IMR-90 (cell line): ENCODE measurements at regions not wholly inside any gene's neighbourhood (a gene's known extent, or its start where the extent isn't known, plus 50 kb on each side); places are given as distances from the start of the nearest gene placed in this dataset.

ENCODE experiments used
- ATAC-seq: fragments of 200-7000 bp; cut with Tn5 transposase; 2 replicates; pipeline ENCODE4 v1.9.1; 2020; ENCODE audit warnings: low read depth, mild to moderate bottlenecking, moderate library complexity
- BruUV-seq: library from RNA; stranded (reverse); fragments of 400-500 nt; replicated peaks from 2 replicates; lab custom pipeline; 2021; lab: Mats Ljungman, UMichigan
- CTCF ChIA-PET: fragments of 300-600 bp; formaldehyde crosslinking; extraction: SDS; loops from one replicate; lab custom pipeline; 2021; ENCODE audit warnings: antibody characterized with exemption; lab: Yijun Ruan, JAX
- POLR2A ChIA-PET: fragments of 300-600 bp; sonication (Branson Sonifier 250); formaldehyde crosslinking; loops from one replicate; lab custom pipeline; 2022; ENCODE audit warnings: antibody characterized with exemption; ENCODE audit not compliant: unreplicated experiment; lab: Charles Lee
- DNase-seq: peaks from one replicate; pipeline ENCODE4 v3.0.0; 2013
- H2AFZ ChIP-seq: replicated peaks from 2 replicates; pipeline ENCODE3; 2013; ENCODE audit warnings: low read length, mild to moderate bottlenecking; ENCODE audit not compliant: poor library complexity
- H2AK5ac ChIP-seq: 2 replicates; pipeline ENCODE4 v1.6.1; 2013; ENCODE audit warnings: low read depth, low read length, inconsistent platforms
- H2AK9ac ChIP-seq: replicated peaks from 2 replicates; pipeline ENCODE3; 2013; ENCODE audit warnings: mild to moderate bottlenecking, low read depth, low read length, moderate library complexity; ENCODE audit not compliant: poor library complexity
- H2BK120ac ChIP-seq: 2 replicates; pipeline ENCODE4 v1.6.1; 2013; ENCODE audit warnings: low read depth, low read length, inconsistent platforms
- H2BK15ac ChIP-seq: 3 replicates; pipeline ENCODE4 v1.6.1; 2013; ENCODE audit warnings: low read depth, low read length, inconsistent platforms
- H2BK20ac ChIP-seq: 2 replicates; pipeline ENCODE4 v1.6.1; 2013; ENCODE audit warnings: low read depth, mild to moderate bottlenecking, inconsistent platforms, low read length, moderate library complexity
- H2BK5ac ChIP-seq: 2 replicates; pipeline ENCODE4 v1.6.1; 2013; ENCODE audit warnings: mild to moderate bottlenecking, low read depth, low read length, inconsistent platforms; ENCODE audit not compliant: poor library complexity, severe bottlenecking
- H3K14ac ChIP-seq: replicated peaks from 2 replicates; pipeline ENCODE4 v1.6.1; 2013; ENCODE audit warnings: low read depth, low read length, inconsistent platforms
- H3K18ac ChIP-seq: 2 replicates; pipeline ENCODE4 v1.6.1; 2013; ENCODE audit warnings: low read depth, low read length, control low read depth
- H3K23ac ChIP-seq: 2 replicates; pipeline ENCODE4 v1.6.1; 2013; ENCODE audit warnings: low read depth, low read length, inconsistent platforms
- H3K27ac ChIP-seq: 2 replicates; pipeline ENCODE4 v1.5.1; 2013; ENCODE audit warnings: mild to moderate bottlenecking, control low read depth, low read length; ENCODE audit not compliant: insufficient read depth
- H3K27me3 ChIP-seq: 2 replicates; pipeline ENCODE4 v1.6.1; 2013; ENCODE audit warnings: low read length; ENCODE audit not compliant: control insufficient read depth, insufficient read depth
- H3K36me3 ChIP-seq: 2 replicates; pipeline ENCODE4 v1.6.1; 2013; ENCODE audit warnings: low read length, mixed read lengths; ENCODE audit not compliant: control insufficient read depth, insufficient read depth
- H3K4ac ChIP-seq: 2 replicates; pipeline ENCODE4 v1.6.1; 2013; ENCODE audit warnings: low read depth, low read length, inconsistent platforms
- H3K4me1 ChIP-seq: 2 replicates; pipeline ENCODE4 v1.6.1; 2013; ENCODE audit warnings: low read length, mixed read lengths; ENCODE audit not compliant: control insufficient read depth, insufficient read depth
- H3K4me2 ChIP-seq: 2 replicates; pipeline ENCODE4 v1.6.1; 2013; ENCODE audit warnings: low read depth, mild to moderate bottlenecking, control low read depth, low read length, moderate library complexity
- H3K4me3 ChIP-seq: 2 replicates; pipeline ENCODE4 v1.5.1; 2013; ENCODE audit warnings: low read depth, mild to moderate bottlenecking, control low read depth, low read length, moderate library complexity; ENCODE audit not compliant: insufficient read depth
- H3K56ac ChIP-seq: 2 replicates; pipeline ENCODE4 v1.6.1; 2013; ENCODE audit warnings: low read length, inconsistent platforms; ENCODE audit not compliant: insufficient read depth; ENCODE audit errors: extremely low read depth
- H3K79me1 ChIP-seq, 2 experiments: 2 replicates each; pipeline ENCODE4 v1.6.1; 2013; ENCODE audit warnings: low read length in 2 of 2, inconsistent platforms in 1 of 2, low read depth in 1 of 2
- H3K9ac ChIP-seq: 2 replicates; pipeline ENCODE4 v1.6.1; 2013; ENCODE audit warnings: low read depth, low read length, control low read depth
- H3K9me1 ChIP-seq: 2 replicates; pipeline ENCODE4 v1.6.1; 2013; ENCODE audit warnings: low read length, inconsistent platforms; ENCODE audit not compliant: insufficient read depth
- H3K9me3 ChIP-seq: 2 replicates; pipeline ENCODE4 v1.6.1; 2013; ENCODE audit warnings: low read length; ENCODE audit not compliant: control insufficient read depth, insufficient read depth
- H4K20me1 ChIP-seq: 2 replicates; pipeline ENCODE4 v1.6.1; 2013; ENCODE audit warnings: low read length, inconsistent platforms; ENCODE audit not compliant: insufficient read depth
- H4K5ac ChIP-seq: 2 replicates; pipeline ENCODE4 v1.6.1; 2013; ENCODE audit warnings: mild to moderate bottlenecking, low read depth, low read length, control low read depth
- H4K8ac ChIP-seq, 2 experiments: 2 replicates each; pipeline ENCODE4 v1.6.1; 2013; ENCODE audit warnings: low read depth in 2 of 2, low read length in 2 of 2, control low read depth in 1 of 2, inconsistent platforms in 1 of 2
- H4K91ac ChIP-seq: 2 replicates; pipeline ENCODE4 v1.6.1; 2013; ENCODE audit warnings: low read depth, low read length, inconsistent platforms; ENCODE audit not compliant: insufficient read depth
- CEBPB ChIP-seq: IDR thresholded peaks from 2 replicates; pipeline ENCODE4 v1.6.1; 2012; ENCODE audit warnings: low read depth, low read length, improper control_type of control experiment
- CHD1 ChIP-seq: IDR thresholded peaks from 2 replicates; pipeline ENCODE4 v1.6.1; 2012; ENCODE audit warnings: low read depth, low read length, improper control_type of control experiment
- CTCF ChIP-seq: conservative IDR thresholded peaks from 2 replicates; pipeline ENCODE4 v1.5.1; 2012; ENCODE audit warnings: mild to moderate bottlenecking, low read depth, low read length, improper control_type of control experiment
- ELK1 ChIP-seq: fragments of 150-350 bp; IDR thresholded peaks from 2 replicates; pipeline ENCODE4 v1.6.1; 2016; ENCODE audit warnings: low read depth, mild to moderate bottlenecking, low read length, moderate library complexity, borderline replicate concordance
- FOS ChIP-seq: fragments of 150-350 bp; IDR thresholded peaks from 2 replicates; pipeline ENCODE4 v1.6.1; 2016; ENCODE audit warnings: low read depth, low read length
- MAFK ChIP-seq: IDR thresholded peaks from 2 replicates; pipeline ENCODE4 v1.6.1; 2012; ENCODE audit warnings: low read depth, low read length, improper control_type of control experiment
- MAZ ChIP-seq: IDR thresholded peaks from 2 replicates; pipeline ENCODE4 v1.6.1; 2012; ENCODE audit warnings: low read depth, mild to moderate bottlenecking, low read length, improper control_type of control experiment, moderate library complexity, borderline replicate concordance
- MXI1 ChIP-seq: IDR thresholded peaks from 2 replicates; pipeline ENCODE4 v1.6.1; 2012; ENCODE audit warnings: low read depth, mild to moderate bottlenecking, low read length, moderate library complexity, borderline replicate concordance
- NFE2L2 ChIP-seq: fragments of 150-350 bp; IDR thresholded peaks from 2 replicates; pipeline ENCODE4 v1.6.1; 2016; ENCODE audit warnings: low read depth, mild to moderate bottlenecking, low read length
- POLR2A ChIP-seq: IDR thresholded peaks from 2 replicates; pipeline ENCODE4 v1.6.1; 2012; ENCODE audit warnings: mild to moderate bottlenecking, low read depth, low read length
- RAD21 ChIP-seq: IDR thresholded peaks from 2 replicates; pipeline ENCODE4 v1.6.1; 2012; ENCODE audit warnings: low read length, improper control_type of control experiment
- RFX5 ChIP-seq: IDR thresholded peaks from 2 replicates; pipeline ENCODE4 v1.8.0; 2012; ENCODE audit warnings: low read depth, mild to moderate bottlenecking, low read length, moderate library complexity
- SMC3 ChIP-seq: fragments of 150-350 bp; IDR thresholded peaks from 2 replicates; pipeline ENCODE4 v1.6.1; 2016; ENCODE audit warnings: low read depth, mild to moderate bottlenecking, antibody characterized with exemption, low read length, moderate library complexity
- WGBS, 2 experiments: methylation state at CpG; one replicate each; pipeline versions ENCODE4 v1.1.5 to v1.1.7; 2013; ENCODE audit warnings: missing lambda C conversion rate in 2 of 2; ENCODE audit not compliant: insufficient read length in 1 of 2; ENCODE audit errors: extremely low coverage in 2 of 2; 5-methylcytosine and 5-hydroxymethylcytosine counted together
- dilution Hi-C: fragments of 300-500 bp; cut with HindIII; formaldehyde crosslinking; loops from one replicate; pipeline ENCODE4 v1.14.3; 2018; ENCODE audit warnings: low sequenced_read_pairs; ENCODE audit not compliant: unreplicated experiment
- in situ Hi-C: fragments of 300-500 bp; cut with MboI; formaldehyde crosslinking; loops from 3 replicates; pipeline ENCODE4 v1.14.3; 2019; ENCODE audit warnings: low sequenced_read_pairs, inconsistent platforms, mixed read lengths
- intact Hi-C: fragments of 100-400 bp; cut with micrococcal nuclease; formaldehyde crosslinking; loops from 2 replicates; pipeline ENCODE4 v1.10.0; 2022
- TF ChIP-seq, protein P1 (sequence below): fragments of 150-350 bp; IDR thresholded peaks from 2 replicates; pipeline ENCODE4 v1.6.1; 2017; ENCODE audit warnings: mild to moderate bottlenecking, antibody characterized with exemption, low read length, low read depth

- Histone ChIP-seq H3K4me1 (no peaks in the 10 kb centered on the region), H3K27me3 (no peaks in the 10 kb centered on the region), H3K27ac (no peak overlapping the region), H3K9me1 (no peaks in the 10 kb centered on the region), H2AK9ac (no peak overlapping the region), H3K79me1 (no peaks in the 10 kb centered on the region), H3K14ac (no peak overlapping the region), H3K18ac (no peak overlapping the region), H4K20me1 (no peaks in the 10 kb centered on the region), H2BK15ac (no peak overlapping the region), H3K36me3 (no peaks in the 10 kb centered on the region), H3K56ac (no peak overlapping the region), H3K9me3 (no peaks in the 10 kb centered on the region), H3K4me2 (no peak overlapping the region), H4K8ac (no peak overlapping the region), H4K5ac (no peak overlapping the region), H2BK120ac (no peak overlapping the region), H4K91ac (no peak overlapping the region), H3K9ac (no peak overlapping the region), H2AK5ac (no peak overlapping the region), H3K4ac (no peak overlapping the region), H3K23ac (no peak overlapping the region), H3K4me3 (no peak overlapping the region), H2BK20ac (no peak overlapping the region), H2BK5ac (no peak overlapping the region), H2AFZ (no peak overlapping the region)
- ATAC-seq (no peak), DNase-seq (no peak)
- CTCF ChIA-PET, result no interaction called here
- no CpG with 5 or more reads among the region's 1 CpG for WGBS, 2 experiments
- intact Hi-C loops, result no loop called here
- TF ChIP-seq POLR2A (no peak), CTCF (no peak), RAD21 (no peak), MAFK (no peak), CHD1 (no peak), NFE2L2 (no peak), ELK1 (no peak), MAZ (no peak), MXI1 (no peak), CEBPB (no peak), SMC3 (no peak), FOS (no peak), RFX5 (no peak)
- TF ChIP-seq, protein P1, sequence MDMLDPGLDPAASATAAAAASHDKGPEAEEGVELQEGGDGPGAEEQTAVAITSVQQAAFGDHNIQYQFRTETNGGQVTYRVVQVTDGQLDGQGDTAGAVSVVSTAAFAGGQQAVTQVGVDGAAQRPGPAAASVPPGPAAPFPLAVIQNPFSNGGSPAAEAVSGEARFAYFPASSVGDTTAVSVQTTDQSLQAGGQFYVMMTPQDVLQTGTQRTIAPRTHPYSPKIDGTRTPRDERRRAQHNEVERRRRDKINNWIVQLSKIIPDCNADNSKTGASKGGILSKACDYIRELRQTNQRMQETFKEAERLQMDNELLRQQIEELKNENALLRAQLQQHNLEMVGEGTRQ, result no peak
- dilution Hi-C loops, result no loop called here
- POLR2A ChIA-PET, result no interaction called here
- in situ Hi-C loops, result no loop called here
- BruUV-seq, result no TSS peak
Observed at GRCh38 chr1:170265234-170265633, 119.5 kb downstream of the NTMT2 start.
